B cell (primary cell): ENCODE measurements at regions not wholly inside any gene's neighbourhood (a gene's known extent, or its start where the extent isn't known, plus 50 kb on each side); places are given as distances from the start of the nearest gene placed in this dataset.

ENCODE experiments used
- ATAC-seq: fragments of 200-7000 bp; cut with Tn5 transposase; one replicate; pipeline ENCODE4 v1.10.0; 2021; ENCODE audit warnings: low read depth, mild to moderate bottlenecking, moderate number of reproducible peaks, moderate library complexity
- CTCF ChIA-PET: fragments of 350-600 bp; sonication (Branson Sonifier 250); formaldehyde crosslinking; loops from one replicate; lab custom pipeline; 2021; ENCODE audit warnings: antibody characterized with exemption, inconsistent platforms; lab: Charles Lee
- POLR2A ChIA-PET: fragments of 350-600 bp; sonication (Branson Sonifier 250); formaldehyde crosslinking; loops from one replicate; lab custom pipeline; 2021; ENCODE audit warnings: antibody characterized with exemption; lab: Charles Lee
- DNase-seq: peaks from one replicate; pipeline ENCODE4 v3.0.0; 2013
- H2AFZ ChIP-seq: 2 replicates; pipeline ENCODE4 v1.6.1; 2012; ENCODE audit warnings: mild to moderate bottlenecking, low read depth, low read length; ENCODE audit not compliant: insufficient read depth, poor library complexity, severe bottlenecking
- H3K27ac ChIP-seq, 2 donors: 1 replicate in 1 of 2; 2 replicates in 1 of 2; pipeline ENCODE4 v1.5.1; 2012 to 2013; ENCODE audit warnings: low read length in 2 of 2, mild to moderate bottlenecking in 2 of 2, moderate library complexity in 1 of 2
- H3K27me3 ChIP-seq, 4 experiments: fragments of 200-600 bp in 1 of 4; sonication (generic) in 1 of 4; replicated peaks in 1 of 4; 1 replicate in 2 of 4; 2 replicates in 2 of 4; pipeline versions ENCODE4 v1.6.1 to v1.7.0; 2013 to 2016; ENCODE audit warnings: low read length in 3 of 4, mild to moderate bottlenecking in 2 of 4, mixed read lengths in 1 of 4, moderate library complexity in 1 of 4; ENCODE audit not compliant: insufficient read depth in 4 of 4, control insufficient read depth in 3 of 4; ENCODE audit errors: control extremely low read depth in 1 of 4
- H3K36me3 ChIP-seq, 2 experiments: replicated peaks in 1 of 2; 1 replicate in 1 of 2; 2 replicates in 1 of 2; pipeline versions ENCODE4 v1.6.1 to v1.7.1; 2013; ENCODE audit warnings: low read length in 1 of 2; ENCODE audit not compliant: insufficient read depth in 2 of 2, control insufficient read depth in 1 of 2; ENCODE audit errors: control extremely low read depth in 1 of 2, extremely low read depth in 1 of 2
- H3K4me1 ChIP-seq, 2 donors: fragments of 200-600 bp in 1 of 2; sonication (generic) in 1 of 2; 1 replicate in 1 of 2; 2 replicates in 1 of 2; pipeline versions ENCODE4 v1.5.1 to v1.6.1; 2013 to 2017; ENCODE audit warnings: low read length in 2 of 2; ENCODE audit not compliant: control insufficient read depth in 2 of 2, insufficient read depth in 2 of 2
- H3K4me2 ChIP-seq: replicated peaks from 2 replicates; pipeline ENCODE3; 2012; ENCODE audit warnings: mild to moderate bottlenecking, low read depth, low read length; ENCODE audit not compliant: poor library complexity, severe bottlenecking
- H3K4me3 ChIP-seq, 5 experiments: fragments of 200-600 bp in 1 of 5; sonication (generic) in 1 of 5; 1 replicate in 3 of 5; 2 replicates in 2 of 5; pipeline versions ENCODE4 v1.5.1 to v1.7.0; 2011 to 2016; ENCODE audit warnings: low read length in 4 of 5, mild to moderate bottlenecking in 4 of 5, low read depth in 2 of 5, control low read depth in 1 of 5, moderate library complexity in 1 of 5; ENCODE audit not compliant: insufficient read depth in 1 of 5; ENCODE audit errors: control extremely low read depth in 1 of 5, extremely low read depth in 1 of 5
- H3K79me2 ChIP-seq: fragments of 200-600 bp; sonication (generic); one replicate; pipeline ENCODE4 v1.6.0; 2016; ENCODE audit warnings: low read length; ENCODE audit not compliant: control insufficient read depth, insufficient read depth
- H3K9ac ChIP-seq: fragments of 200-600 bp; sonication (generic); 2 replicates; pipeline ENCODE4 v1.6.1; 2017; ENCODE audit warnings: mild to moderate bottlenecking, low read length, moderate library complexity
- H3K9me3 ChIP-seq, 3 donors: one replicate each; pipeline versions ENCODE4 v1.6.1 to v1.7.1; 2013; ENCODE audit warnings: low read length in 2 of 3; ENCODE audit not compliant: control insufficient read depth in 2 of 3, insufficient read depth in 1 of 3; ENCODE audit errors: control extremely low read depth in 1 of 3
- H4K20me1 ChIP-seq: 2 replicates; pipeline ENCODE4 v1.6.0; 2012; ENCODE audit warnings: mild to moderate bottlenecking, low read length; ENCODE audit not compliant: insufficient read depth, control insufficient read depth, poor library complexity, severe bottlenecking
- H3K27ac Mint-ChIP-seq: one replicate; pipeline ENCODE4 v1.8.0; 2021; ENCODE audit warnings: mixed read lengths
- H3K27me3 Mint-ChIP-seq: one replicate; pipeline ENCODE4 v1.8.0; 2021; ENCODE audit warnings: mixed read lengths
- H3K4me1 Mint-ChIP-seq: one replicate; pipeline ENCODE4 v1.8.0; 2021; ENCODE audit warnings: mixed read lengths
- H3K4me3 Mint-ChIP-seq: one replicate; pipeline ENCODE4 v1.8.0; 2021; ENCODE audit warnings: mixed read lengths
- H3K9me3 Mint-ChIP-seq: one replicate; pipeline ENCODE4 v1.8.0; 2022; ENCODE audit warnings: mixed read lengths; ENCODE audit not compliant: insufficient read depth
- CTCF ChIP-seq: fragments of 200-600 bp; IDR thresholded peaks from one replicate; pipeline ENCODE4 v1.8.0; 2022; ENCODE audit warnings: antibody characterized with exemption, mild to moderate bottlenecking
- EZH2 ChIP-seq: IDR thresholded peaks from 2 replicates; pipeline ENCODE4 v1.6.1; 2012; ENCODE audit warnings: borderline replicate concordance, low read depth, mild to moderate bottlenecking, moderate library complexity, low read length; ENCODE audit not compliant: insufficient read depth, poor library complexity, severe bottlenecking
- whole genome bisulfite sequencing: methylation state at CpG from one replicate; pipeline ENCODE4 v1.1.5; 2013; ENCODE audit warnings: missing lambda C conversion rate; ENCODE audit not compliant: insufficient coverage; 5-methylcytosine and 5-hydroxymethylcytosine counted together
- intact Hi-C: fragments of 100-400 bp; cut with micrococcal nuclease; formaldehyde crosslinking; loops from one replicate; pipeline ENCODE4 v1.10.0; 2022

- Mint-ChIP-seq H3K27me3 (peaks cover 14% of the 10 kb centered on the region), H3K27ac (no peak overlapping the region), H3K9me3 (no peaks in the 10 kb centered on the region), H3K4me1 (no peaks in the 10 kb centered on the region), H3K4me3 (no peak overlapping the region)
- H4K20me1 ChIP-seq = no peaks in the 10 kb centered on the region
- no peak overlapping the region for H2AFZ ChIP-seq
- intact Hi-C loops = no loop called here
- no peak overlapping the region for H3K27ac ChIP-seq
- peaks cover 0 to 4% (median 0%) of the 10 kb centered on the region in 3 donors for H3K9me3 ChIP-seq
- ATAC-seq (no peak), DNase-seq (no peak)
- ChIA-PET POLR2A (no interaction called here), CTCF (no interaction called here)
- H3K4me2 ChIP-seq = no peak overlapping the region
- no peaks in the 10 kb centered on the region for H3K79me2 ChIP-seq
- no peak overlapping the region for H3K4me3 ChIP-seq
- H3K27me3 ChIP-seq = peaks cover 0 to 2% (median 0%) of the 10 kb centered on the region in 4 experiments
- WGBS = 94% methylated on average over 5 of the region's 6 CpGs
- TF ChIP-seq CTCF = no peak
- no peak for TF ChIP-seq EZH2
- H3K9ac ChIP-seq = no peak overlapping the region
- H3K36me3 ChIP-seq = no peaks in the 10 kb centered on the region
- H3K4me1 ChIP-seq = no peaks in the 10 kb centered on the region
These were observed 110.1 kb upstream of the BCL2L14 start for GRCh38 chr12:11960646-11961045.

GRCh38 chr12:11961686-11962085, 109.1 kb upstream of the BCL2L14 start:
- Histone ChIP-seq H3K79me2 (no peaks in the 10 kb centered on the region), H3K9ac (no peak overlapping the region), H3K4me2 (no peak overlapping the region), H3K36me3 (no peaks in the 10 kb centered on the region), H3K27ac (no peak overlapping the region), H3K27me3 (peaks cover 0 to 2% (median 0%) of the 10 kb centered on the region in 4 experiments), H2AFZ (no peak overlapping the region), H4K20me1 (no peaks in the 10 kb centered on the region), H3K9me3 (peaks cover 0 to 4% (median 0%) of the 10 kb centered on the region in 3 donors), H3K4me3 (no peak overlapping the region), H3K4me1 (no peaks in the 10 kb centered on the region)
- ATAC-seq = no peak
- CTCF ChIA-PET = no interaction called here
- TF ChIP-seq EZH2 = no peak
- no peak for TF ChIP-seq CTCF
- H3K27ac Mint-ChIP-seq = no peak overlapping the region
- peaks cover 10% of the 10 kb centered on the region for H3K27me3 Mint-ChIP-seq
- POLR2A ChIA-PET = no interaction called here
- 91% methylated on average over 5 of the region's 5 CpGs for WGBS
- no peaks in the 10 kb centered on the region for H3K9me3 Mint-ChIP-seq
- H3K4me1 Mint-ChIP-seq = no peaks in the 10 kb centered on the region
- no peak for DNase-seq
- intact Hi-C loops = no loop called here
- no peak overlapping the region for H3K4me3 Mint-ChIP-seq
